Activated T-helper 9 cell treated with anti-CD3 and anti-CD28 coated beads, Interleukin-2, amount 50 U/mL, for 16 hours (primary cell): ENCODE measurements at regions not wholly inside any gene's neighbourhood (a gene's known extent, or its start where the extent isn't known, plus 50 kb on each side); places are given as distances from the start of the nearest gene placed in this dataset.

Source experiments
- DNase-seq: peaks from one replicate; pipeline ENCODE4 v3.0.0-alpha.2; 2020; ENCODE audit warnings: low read depth

DNA sequence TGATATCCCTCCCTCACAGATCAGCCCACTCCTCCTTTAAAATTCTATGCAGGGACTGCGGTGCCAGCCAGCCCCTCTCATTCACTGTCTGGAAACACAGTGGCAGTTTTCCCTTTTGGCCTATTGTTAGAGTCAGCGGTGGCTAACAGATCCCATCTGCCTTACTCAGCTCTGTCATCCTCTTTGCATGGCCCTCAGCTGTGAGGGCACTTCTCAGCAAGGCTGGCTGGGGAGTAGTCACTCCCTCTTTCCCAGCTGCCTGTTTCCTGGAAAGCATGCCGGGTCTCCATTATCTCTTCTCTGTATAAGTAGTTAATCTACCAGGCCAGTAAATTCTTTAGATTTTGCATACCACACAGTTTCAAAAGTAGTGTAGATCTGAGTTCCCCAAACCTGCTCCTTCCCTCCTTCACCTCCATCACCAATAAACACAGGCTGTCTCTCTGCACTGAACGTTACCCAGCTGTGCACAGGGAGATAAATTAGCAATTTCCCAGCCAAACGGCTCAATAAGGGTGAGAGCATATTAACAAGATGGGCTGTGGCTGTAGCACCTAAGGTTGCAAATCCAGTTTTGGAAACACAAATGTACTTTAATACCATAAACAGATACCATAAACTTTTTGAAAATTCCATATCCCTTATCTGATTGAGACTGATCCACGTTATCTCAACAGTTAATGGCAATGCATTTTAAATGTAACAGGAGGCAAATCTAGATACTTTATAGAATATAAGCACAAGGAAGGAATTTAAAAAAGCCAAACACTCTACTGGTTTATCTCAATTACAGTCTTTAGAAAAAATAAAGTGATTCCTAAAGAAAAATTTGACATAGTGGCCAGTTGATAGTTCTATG lies 229.3 kb downstream of the ANKRD50 start:
- DNase-seq = no peak

DNA sequence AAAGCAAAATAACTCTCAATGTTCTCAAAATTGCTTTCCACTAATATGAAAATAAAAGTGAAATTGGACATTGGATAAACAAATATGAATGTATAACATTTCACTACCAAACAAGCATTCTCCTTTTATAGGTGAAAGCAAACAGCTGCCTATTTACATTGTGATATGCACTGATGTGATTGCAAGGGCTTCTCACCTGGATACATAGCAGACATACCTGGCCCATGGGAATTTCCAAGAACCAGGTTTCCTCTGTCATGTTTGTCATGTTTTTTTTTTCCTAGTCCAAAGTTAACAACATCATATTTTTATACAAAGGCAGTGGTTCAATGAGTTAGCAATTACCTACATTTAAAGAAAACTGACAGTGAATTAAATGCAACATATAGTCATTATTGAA lies 228.5 kb downstream of the ANKRD50 start:
- DNase-seq = no peak

DNA sequence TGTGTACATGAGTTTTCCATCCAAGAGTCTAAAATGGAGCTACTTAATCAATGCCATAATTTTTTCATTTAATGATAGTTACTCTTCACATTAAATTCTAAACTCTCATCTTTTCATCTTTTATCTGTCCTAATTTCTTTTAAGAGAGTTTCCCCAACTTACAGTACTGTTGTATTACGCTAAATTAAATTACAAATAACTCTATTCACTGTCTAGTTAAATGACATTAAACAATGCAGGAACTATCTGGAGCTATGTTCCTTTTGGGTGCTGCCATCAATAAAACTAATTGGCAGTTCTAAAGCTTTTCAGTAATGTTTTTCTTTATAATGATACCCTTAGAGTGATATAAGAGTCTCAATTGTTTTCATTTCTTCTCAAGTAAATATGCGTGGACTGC lies 227.6 kb downstream of the ANKRD50 start:
- DNase-seq = no peak

- DNase-seq = no peak
Observed at GRCh38 chr4:124486423-124486822, 226.1 kb downstream of the ANKRD50 start.

GRCh38 chr4:124487651-124488050 lies 224.9 kb downstream of the ANKRD50 start:
- no peak for DNase-seq

- no peak for DNase-seq
Observed at GRCh38 chr4:124491361-124492145, 221.0 kb downstream of the ANKRD50 start.

DNA sequence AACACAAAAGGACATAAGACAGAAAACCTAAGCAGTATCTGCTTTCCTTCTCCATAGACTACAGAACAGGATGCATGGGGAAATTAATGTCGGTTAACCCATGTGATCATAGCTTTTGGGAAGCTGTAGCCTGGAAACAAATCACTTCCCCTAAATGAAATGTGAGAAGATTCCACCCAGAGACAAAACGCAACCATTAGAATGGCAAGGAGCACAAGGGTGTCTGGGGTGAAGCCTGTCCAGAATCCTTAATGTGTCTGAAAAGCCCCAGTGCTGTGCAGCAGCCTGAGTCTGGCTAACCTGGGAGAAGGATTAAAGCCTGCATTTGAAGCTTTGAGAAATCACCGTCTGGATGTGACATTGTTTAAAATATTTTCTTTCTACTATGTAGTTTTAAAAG lies 213.3 kb downstream of the ANKRD50 start:
- DNase-seq = no peak

DNA sequence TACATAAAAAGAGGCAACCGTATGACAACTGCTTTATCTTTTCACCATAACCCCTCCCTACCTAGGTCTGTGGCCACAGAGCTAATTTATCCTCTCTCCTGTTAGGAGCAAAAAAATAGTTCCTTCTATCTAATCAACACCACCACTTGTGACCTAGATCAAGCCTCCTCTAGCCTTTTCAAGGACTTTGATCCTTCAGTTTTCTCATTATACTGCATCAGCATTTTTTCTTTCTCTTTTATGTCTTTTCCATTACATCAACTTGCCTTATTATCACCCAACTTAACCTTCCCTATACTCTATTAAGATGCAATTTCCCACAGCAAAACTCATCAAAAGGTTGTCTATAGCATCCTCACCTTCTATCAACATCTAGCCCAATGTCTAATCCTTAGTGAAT lies 211.0 kb downstream of the ANKRD50 start:
- no peak for DNase-seq

GRCh38 chr4:124504431-124504830 lies 208.1 kb downstream of the ANKRD50 start:
- DNase-seq = no peak

DNA sequence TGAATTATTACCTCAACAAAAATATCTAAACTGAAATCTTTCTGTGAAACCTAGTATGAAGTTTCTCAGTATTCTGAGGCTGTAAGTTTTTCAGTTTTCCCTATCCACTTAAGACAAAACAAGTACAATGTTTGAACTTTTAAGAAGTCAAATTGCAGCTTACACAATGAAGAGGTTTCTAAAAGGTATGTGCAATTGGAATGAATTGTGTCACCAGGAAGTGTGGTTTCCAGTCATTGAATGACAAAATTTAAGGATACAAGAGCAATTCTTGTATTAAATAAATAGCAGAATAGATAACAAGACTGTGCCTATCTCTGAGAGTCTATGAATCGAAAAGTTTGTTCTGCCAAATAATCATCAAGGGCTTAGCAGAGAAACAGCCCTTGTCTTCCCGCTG lies 207.3 kb downstream of the ANKRD50 start:
- no peak for DNase-seq

- no peak for DNase-seq
Observed at GRCh38 chr4:124509151-124509550, 203.4 kb downstream of the ANKRD50 start.

GRCh38 chr4:124514588-124514987 lies 197.9 kb downstream of the ANKRD50 start:
- no peak for DNase-seq

DNA sequence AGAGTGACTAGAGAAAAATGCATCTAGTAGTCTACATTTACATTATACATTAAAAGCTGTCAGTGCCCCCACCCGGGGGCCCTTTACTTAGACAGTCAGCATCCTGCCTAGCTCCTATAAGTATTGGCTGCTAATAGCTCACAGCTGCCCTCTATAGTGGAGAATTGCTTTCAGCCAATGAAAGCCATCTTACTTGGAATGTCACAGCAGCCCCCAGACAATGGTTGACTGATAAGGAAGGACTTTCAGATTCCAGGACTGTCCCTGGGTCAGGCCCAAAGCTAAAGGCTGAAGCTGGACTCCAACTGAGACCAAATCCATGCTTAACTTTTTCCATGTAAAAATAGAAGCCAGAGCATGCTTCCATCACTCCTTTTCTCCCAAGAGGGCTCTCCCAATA lies 196.9 kb downstream of the ANKRD50 start:
- DNase-seq = no peak

DNA sequence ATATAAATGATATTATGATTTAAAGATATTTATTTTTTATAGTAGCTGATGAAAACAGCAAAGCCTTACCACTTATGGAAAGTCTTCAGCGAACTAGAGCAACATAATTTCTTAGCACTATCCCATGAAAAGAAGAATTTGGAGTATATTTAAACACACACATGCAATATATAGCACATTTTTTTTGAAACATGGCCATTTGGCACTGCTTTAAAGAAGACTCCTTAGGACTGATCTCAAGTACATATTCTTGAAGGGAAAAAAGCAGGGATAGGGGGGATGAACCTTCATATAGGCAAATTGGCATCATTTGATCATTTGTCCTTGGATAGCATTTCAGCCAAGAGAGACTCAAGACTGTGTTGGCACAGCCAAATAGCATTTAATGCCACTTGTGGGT lies 193.3 kb downstream of the ANKRD50 start:
- DNase-seq = no peak

DNA sequence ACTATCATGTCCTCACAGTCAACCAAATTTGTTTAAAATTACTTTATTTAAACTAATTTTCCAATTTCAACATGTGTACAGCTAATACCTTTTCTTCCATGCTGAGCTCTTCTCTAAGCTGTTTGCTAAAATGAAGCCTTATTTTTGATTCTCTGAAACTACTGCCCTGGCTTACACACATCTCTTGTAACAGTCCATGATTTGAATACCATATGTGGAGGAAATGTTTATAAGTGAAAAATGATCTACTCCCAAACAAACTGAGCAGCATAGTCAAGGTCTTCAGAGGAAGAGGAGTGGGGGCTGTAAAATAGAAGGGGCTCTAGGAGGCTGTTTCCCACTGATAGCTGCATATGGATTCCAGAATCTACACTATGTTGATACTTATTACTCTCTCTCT lies 188.7 kb downstream of the ANKRD50 start:
- no peak for DNase-seq

GRCh38 chr4:124525524-124525923 lies 187.0 kb downstream of the ANKRD50 start:
- DNase-seq = no peak

DNA sequence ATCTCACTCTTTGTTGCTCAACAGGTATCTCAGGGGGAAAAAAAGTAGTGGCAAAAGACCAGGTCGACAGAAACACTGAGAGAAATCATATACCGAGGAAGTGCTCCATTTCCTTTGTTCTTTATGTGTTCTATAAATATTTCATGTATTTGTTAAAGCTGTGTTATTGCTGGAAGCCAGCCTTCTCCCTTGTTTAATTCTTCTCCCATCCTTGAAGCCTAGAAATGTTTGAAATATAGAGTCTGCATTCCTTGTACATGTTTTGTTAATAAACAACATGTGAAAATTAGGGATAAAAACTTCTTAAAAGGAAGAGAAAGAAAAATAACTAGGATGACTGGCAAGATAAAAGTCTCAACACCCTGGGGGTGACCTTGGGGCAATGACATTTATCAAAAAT lies 186.2 kb downstream of the ANKRD50 start:
- no peak for DNase-seq

DNA sequence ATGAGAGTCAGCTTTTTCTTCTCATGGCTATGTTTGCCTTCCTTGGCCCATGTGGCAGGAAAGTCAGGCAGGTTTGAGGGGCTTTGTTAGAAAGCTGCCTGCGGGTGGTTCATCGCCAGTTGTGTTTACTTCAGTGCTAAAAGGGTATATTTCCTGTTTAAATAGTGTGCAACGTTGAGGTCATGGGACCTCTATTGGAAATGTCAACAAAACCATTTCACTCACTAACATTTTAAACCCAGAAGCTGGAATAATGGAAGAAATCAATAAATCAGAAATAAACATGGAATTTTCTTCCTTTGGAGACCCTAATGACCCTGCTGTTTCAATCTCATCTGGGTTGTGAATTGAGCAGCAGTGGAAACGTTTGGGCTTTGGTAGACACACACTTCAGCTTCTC lies 185.8 kb downstream of the ANKRD50 start:
- no peak for DNase-seq

DNA sequence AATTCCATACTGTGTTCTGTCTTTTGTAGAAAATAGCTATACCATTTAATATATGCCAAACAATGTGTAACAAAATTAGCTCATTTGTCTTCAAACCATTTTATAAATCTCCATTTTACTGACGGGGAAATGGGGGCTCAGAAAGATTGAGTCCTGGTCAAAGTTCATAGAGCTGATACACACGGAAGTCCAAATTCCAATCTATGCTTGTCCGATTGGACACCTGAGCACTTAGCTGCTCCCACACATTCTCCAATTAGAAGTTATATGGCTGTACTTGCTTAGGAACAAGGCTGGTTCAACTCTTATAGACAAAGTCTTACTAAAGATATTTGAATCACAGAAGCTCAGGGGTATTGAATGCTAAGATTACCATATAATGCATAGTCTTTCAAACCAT lies 185.2 kb downstream of the ANKRD50 start:
- no peak for DNase-seq

DNA sequence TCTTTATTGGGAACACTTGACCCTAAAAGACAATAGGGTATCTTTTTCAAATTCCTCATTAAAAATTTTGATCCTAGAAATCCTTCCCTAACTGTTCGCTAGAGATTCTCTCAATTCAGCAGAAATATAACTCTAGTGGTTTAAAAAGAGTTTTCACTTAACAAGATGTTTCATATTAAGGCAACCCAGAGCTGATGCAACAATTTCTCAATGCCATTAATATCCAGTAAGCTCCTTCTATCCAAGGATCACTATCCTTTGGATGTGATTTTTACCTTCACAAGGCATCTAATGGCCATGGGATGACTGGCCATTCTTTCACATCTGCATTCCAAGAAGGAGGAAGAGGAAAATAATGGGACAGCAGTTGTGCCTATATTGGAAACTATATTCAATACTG lies 183.4 kb downstream of the ANKRD50 start:
- DNase-seq = no peak

- DNase-seq = no peak
Observed at GRCh38 chr4:124530464-124531077, 182.0 kb downstream of the ANKRD50 start.

DNA sequence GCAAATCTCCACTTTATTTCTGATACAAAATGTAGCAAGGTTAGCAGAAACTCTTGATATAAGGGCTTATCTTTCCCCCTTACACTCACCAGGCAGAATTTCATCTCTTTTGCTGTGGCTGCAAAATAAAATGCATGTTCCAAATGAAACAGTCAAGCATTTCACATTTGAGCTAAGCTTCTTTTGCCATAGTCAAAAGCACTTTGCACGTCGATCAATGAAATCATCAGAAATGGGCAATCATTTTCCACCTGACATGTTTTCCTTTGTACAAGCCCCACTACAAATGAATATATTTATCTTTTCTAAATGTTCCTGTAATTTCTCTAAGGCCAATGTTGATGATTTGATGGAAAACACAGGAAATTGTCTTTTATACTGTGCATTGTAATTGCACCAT lies 178.4 kb downstream of the ANKRD50 start:
- DNase-seq = no peak

DNA sequence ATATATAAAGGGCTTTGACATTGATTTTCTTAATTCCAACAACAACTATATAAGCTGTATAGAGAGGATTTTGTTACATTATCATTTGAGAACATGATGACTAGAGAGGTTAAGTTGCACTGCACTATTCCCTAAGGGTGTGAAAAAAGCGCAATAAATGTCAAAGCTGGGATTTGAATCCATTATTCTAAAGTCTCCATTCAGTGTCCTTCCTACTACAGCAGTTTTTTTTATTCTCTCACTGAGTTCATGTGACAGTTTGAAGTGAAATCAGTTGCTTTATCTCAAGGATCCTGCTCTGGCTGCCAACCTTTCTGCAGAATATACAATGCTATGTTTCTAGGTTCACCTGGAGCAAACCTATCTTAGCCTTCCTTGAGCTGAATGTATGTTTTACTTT lies 177.5 kb downstream of the ANKRD50 start:
- DNase-seq = no peak
